ENCODE measurements at regions not wholly inside any gene's neighbourhood (a gene's known extent, or its start where the extent isn't known, plus 50 kb on each side); places are given as distances from the start of the nearest gene placed in this dataset.

DNA sequence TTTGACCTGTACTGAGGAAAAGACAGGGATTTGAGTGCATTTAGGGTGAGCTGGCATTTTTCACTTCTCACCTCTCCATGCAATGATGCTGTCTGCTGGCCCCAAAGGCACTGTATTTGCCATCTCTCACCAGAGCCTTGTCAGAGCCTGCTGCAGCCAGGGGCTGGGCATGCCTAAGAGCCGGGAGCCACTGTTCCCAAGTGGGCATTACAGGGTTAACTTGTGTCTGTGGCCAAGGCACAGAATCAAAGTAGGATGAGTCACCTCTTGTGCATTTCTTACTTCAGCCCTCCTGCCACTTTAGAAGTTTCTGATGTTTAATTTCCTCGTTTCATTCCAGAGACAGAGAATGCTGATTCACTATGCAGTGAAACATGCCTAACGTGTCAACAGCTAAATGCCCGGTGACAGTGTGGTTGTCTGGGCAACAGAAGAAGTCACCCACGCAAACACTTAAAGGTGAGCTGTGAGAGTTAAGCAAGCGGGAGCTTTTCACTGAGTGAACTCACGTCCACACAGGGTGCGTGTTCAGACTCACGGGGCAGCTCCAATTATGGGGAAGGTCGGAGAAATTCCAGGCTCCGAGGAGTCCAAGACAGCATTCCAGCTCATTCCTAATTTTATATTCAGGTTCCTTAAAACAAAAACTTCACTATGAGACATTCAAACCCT lies 57.1 kb upstream of the IGFBP3 start:
- TF ChIP-seq, protein P1, sequence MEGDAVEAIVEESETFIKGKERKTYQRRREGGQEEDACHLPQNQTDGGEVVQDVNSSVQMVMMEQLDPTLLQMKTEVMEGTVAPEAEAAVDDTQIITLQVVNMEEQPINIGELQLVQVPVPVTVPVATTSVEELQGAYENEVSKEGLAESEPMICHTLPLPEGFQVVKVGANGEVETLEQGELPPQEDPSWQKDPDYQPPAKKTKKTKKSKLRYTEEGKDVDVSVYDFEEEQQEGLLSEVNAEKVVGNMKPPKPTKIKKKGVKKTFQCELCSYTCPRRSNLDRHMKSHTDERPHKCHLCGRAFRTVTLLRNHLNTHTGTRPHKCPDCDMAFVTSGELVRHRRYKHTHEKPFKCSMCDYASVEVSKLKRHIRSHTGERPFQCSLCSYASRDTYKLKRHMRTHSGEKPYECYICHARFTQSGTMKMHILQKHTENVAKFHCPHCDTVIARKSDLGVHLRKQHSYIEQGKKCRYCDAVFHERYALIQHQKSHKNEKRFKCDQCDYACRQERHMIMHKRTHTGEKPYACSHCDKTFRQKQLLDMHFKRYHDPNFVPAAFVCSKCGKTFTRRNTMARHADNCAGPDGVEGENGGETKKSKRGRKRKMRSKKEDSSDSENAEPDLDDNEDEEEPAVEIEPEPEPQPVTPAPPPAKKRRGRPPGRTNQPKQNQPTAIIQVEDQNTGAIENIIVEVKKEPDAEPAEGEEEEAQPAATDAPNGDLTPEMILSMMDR (IDR thresholded peaks at IDR 0.05), result no peak
- peak overlapping the region; percentile 29 for H3K4me3 ChIP-seq
- peak; percentile 79 for DNase-seq (ENCODE audit: low spot score)
- H3K27ac ChIP-seq, result peak overlapping the region; percentile 51 to 82

DNA sequence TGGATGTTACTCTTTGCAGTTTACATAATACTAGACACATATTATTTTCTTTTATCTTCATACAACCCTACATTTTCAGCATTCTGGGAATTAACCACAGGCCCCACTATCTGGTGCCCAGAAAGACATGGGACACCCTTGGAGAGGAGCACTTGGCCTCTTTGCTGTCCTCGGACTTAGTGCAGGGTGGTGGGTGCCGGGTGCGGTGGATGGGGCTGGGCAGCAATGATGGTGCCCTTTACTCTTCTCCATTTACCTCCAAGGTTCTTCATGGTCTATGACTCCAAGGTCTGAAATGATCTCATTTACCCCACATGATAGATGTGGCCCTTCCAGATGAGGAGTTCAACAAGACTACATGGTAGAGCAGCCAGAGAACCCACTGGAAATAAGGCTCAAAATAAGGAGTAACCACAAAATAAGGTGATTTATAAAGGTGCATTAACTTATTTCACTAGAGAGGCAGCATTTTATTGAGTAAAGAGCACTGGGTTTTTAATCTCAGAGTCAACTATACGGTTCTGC lies 56.2 kb upstream of the IGFBP3 start:
- DNase-seq (ENCODE audit: low spot score), result no peak
- TF ChIP-seq, protein P1 (IDR thresholded peaks at IDR 0.05), result no peak
- no peak overlapping the region for H3K4me3 ChIP-seq
- H3K27ac ChIP-seq, result peak overlapping the region; percentile 51 to 82

DNA sequence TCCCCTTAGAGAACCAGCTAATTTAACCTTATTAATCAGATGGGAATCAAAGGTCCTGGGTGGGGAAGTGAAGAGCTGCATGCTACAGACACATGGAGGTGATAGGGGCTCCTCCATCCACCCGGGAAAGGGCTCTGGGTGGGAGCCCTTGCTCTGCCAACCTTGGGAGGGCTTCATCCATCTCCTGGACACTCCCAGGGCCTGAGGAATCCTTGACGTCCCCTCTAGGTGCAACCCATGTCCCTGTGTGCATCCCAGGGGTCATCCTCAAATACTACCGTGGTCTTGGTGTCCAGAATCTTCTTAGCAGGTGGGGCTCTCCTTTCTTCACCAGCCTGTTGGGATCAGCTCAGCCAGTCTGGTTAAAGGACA lies 55.4 kb upstream of the IGFBP3 start:
- Histone ChIP-seq H3K27ac (no peak overlapping the region), H3K4me3 (no peak overlapping the region)
- TF ChIP-seq, protein P1 (IDR thresholded peaks at IDR 0.05), result no peak

DNA sequence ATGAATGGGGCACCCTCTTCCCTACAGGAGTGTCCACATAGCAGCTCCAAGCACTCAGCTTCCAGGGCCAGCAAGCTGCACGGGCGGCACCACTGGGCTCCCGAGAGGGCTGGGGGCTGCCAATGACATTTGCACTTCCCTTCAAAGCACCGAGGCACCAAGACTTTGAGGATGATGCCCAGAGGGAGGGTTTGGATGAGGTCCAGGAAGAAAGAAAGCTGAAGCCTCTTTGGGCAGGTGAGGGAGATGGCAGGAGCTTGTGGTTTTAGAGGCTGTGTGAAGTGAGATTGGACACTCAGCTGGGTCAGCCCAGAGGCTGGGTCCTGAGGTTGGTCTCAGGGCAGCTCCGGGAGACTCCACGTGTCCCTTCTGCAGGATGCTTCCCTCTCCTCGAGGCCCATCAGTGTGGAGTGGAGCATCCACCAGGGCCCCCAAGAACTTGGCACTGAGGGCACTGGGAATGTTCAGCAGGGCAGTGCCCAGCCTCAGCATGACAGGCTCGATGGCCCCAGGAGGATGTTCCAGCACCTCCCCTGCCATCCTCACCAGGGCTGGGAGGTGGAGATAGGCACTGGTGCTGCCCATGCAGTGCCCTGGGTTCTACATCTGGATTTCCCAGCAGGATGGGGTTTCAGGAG lies 54.9 kb upstream of the IGFBP3 start:
- no peak overlapping the region for H3K27ac ChIP-seq
- TF ChIP-seq, protein P1 (IDR thresholded peaks at IDR 0.05), result no peak
- no peak overlapping the region for H3K4me3 ChIP-seq
- no peak for DNase-seq (ENCODE audit: low spot score)

More for the DNA sequence above, 55.4 kb upstream of the IGFBP3 start:
- DNase-seq (ENCODE audit: low spot score), result peak; percentile 68

DNA sequence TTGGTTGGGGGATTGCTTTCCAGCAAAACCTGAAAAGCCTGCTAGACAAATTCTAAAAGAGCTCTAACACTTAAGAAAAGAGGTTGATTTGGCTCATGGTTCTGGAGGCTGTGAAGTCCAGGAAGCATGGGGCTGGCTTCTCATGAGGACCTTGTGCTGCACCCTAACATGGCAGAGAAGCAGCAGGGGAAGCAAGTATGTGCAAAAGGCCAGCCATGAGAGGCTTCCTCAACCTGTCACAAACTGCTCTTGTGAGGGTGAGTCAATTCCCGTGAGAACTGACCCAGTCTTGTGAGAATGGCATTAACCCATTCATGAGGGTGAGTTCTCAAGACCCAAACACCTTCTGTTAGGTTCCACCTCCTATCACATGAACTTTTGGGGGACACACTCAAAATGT lies 54.3 kb upstream of the IGFBP3 start:
- TF ChIP-seq, protein P1 (IDR thresholded peaks at IDR 0.05), result no peak
- no peak for DNase-seq (ENCODE audit: low spot score)
- Histone ChIP-seq H3K27ac (no peak overlapping the region), H3K4me3 (no peak overlapping the region)

DNA sequence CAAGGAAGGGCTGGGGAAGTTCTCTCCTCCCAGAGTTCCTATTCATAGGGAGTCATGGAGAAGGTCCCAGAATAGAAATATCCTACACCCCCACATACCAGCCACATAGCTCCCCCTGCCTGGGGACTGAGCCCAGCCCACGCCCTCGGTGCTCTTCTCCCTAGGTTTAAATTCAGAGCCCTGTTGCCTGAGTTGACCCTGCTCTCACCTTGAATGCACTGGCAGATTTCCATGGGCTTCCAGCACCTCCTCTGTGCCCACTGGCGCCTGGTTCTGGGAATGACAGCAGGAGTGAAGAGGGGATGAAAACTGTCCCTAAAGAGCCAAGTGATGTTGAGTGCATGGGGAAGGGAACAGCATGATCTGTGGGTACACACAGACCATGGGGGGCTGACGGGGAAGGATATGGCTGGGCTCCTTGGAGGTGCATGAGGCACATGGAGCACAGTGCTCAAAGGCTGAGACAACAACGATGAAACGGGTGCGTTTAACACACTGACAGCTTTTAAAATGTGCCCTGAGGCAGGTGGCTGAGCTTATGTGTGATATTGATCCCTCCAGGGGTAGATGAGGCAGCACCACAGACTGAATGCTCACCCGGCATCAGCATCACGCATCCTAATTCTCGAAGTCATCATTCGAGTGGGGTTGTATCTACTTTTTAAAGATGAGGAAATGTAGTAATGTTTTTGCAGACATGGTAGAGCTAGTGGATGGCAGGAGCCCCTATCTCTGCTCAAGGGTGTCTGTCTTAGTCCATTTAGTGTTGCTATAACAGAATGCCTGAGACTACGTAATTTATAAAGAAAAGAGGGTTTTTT lies 53.7 kb upstream of the IGFBP3 start:
- Histone ChIP-seq H3K4me3 (no peak overlapping the region), H3K27ac (no peak overlapping the region)
- TF ChIP-seq, protein P1 (IDR thresholded peaks at IDR 0.05), result no peak
- DNase-seq (ENCODE audit: low spot score), result peak; percentile 54
